Upper lobe of left lung (tissue), 6 donors: ENCODE measurements at regions not wholly inside any gene's neighbourhood (a gene's known extent, or its start where the extent isn't known, plus 50 kb on each side); places are given as distances from the start of the nearest gene placed in this dataset.

ENCODE experiments used
- ATAC-seq, 2 donors: fragments of 200-7000 bp; cut with Tn5 transposase; one replicate each; pipeline ENCODE4 v1.9.1; 2022; ENCODE audit warnings: mild to moderate bottlenecking in 2 of 2, moderate library complexity in 2 of 2; ENCODE audit not compliant: low FRiP score in 2 of 2
- DNase-seq, 2 donors: peaks; one replicate each; pipeline ENCODE4 v3.0.0-alpha.2; 2019 to 2020
- H3K27ac ChIP-seq, 4 donors: fragments of 200-600 bp; sonication (generic); one replicate each; pipeline ENCODE4 v1.5.1; 2016 to 2019
- H3K27me3 ChIP-seq, 4 donors: fragments of 200-600 bp; sonication (generic); one replicate each; pipeline ENCODE4 v1.5.1; 2017 to 2019
- H3K36me3 ChIP-seq, 4 donors: fragments of 200-600 bp; sonication (generic); one replicate each; pipeline ENCODE4 v1.5.1; 2016 to 2019
- H3K4me1 ChIP-seq, 4 donors: fragments of 200-600 bp; sonication (generic); one replicate each; pipeline ENCODE4 v1.5.1; 2018 to 2019
- H3K4me3 ChIP-seq, 4 donors: fragments of 200-600 bp; sonication (generic); one replicate each; pipeline ENCODE4 v1.5.1; 2017 to 2019; ENCODE audit warnings: mild to moderate bottlenecking in 2 of 4, moderate library complexity in 1 of 4
- H3K9me3 ChIP-seq, 4 donors: fragments of 200-600 bp; sonication (generic); one replicate each; pipeline ENCODE4 v1.5.1; 2018 to 2019
- CTCF ChIP-seq, 6 experiments: fragments of 450-650 bp in 4 of 6; fragments of 200-600 bp in 2 of 6; sonication (generic) in 2 of 6; IDR thresholded peaks; one replicate each; pipeline ENCODE4 v1.5.1; 2016 to 2019; ENCODE audit warnings: antibody characterized with exemption in 6 of 6
- EP300 ChIP-seq, 4 donors: sonication (generic); formaldehyde crosslinking; IDR thresholded peaks; one replicate each; pipeline ENCODE4 v1.5.1; 2017; ENCODE audit warnings: antibody characterized with exemption in 4 of 4, control low read depth in 2 of 4
- POLR2A ChIP-seq, 4 donors: fragments of 450-650 bp; IDR thresholded peaks; one replicate each; pipeline ENCODE4 v1.5.1; 2016 to 2017; ENCODE audit warnings: antibody characterized with exemption in 4 of 4, mild to moderate bottlenecking in 2 of 4
- POLR2AphosphoS5 ChIP-seq, 2 donors: sonication (generic); formaldehyde crosslinking; IDR thresholded peaks; one replicate each; pipeline ENCODE4 v1.5.1; 2017; ENCODE audit warnings: antibody characterized with exemption in 2 of 2
- WGBS, 2 donors: methylation state at CpG; one replicate each; pipeline ENCODE4 v1.1.5; 2017 to 2018; 5-methylcytosine and 5-hydroxymethylcytosine counted together
- donor health status: DM: no; HTN: no; CAD: no; lungs with moderate emphysema.
- donor health status: DM: no; HTN: yes; CAD: no; lungs with severe emphysema.

DNA sequence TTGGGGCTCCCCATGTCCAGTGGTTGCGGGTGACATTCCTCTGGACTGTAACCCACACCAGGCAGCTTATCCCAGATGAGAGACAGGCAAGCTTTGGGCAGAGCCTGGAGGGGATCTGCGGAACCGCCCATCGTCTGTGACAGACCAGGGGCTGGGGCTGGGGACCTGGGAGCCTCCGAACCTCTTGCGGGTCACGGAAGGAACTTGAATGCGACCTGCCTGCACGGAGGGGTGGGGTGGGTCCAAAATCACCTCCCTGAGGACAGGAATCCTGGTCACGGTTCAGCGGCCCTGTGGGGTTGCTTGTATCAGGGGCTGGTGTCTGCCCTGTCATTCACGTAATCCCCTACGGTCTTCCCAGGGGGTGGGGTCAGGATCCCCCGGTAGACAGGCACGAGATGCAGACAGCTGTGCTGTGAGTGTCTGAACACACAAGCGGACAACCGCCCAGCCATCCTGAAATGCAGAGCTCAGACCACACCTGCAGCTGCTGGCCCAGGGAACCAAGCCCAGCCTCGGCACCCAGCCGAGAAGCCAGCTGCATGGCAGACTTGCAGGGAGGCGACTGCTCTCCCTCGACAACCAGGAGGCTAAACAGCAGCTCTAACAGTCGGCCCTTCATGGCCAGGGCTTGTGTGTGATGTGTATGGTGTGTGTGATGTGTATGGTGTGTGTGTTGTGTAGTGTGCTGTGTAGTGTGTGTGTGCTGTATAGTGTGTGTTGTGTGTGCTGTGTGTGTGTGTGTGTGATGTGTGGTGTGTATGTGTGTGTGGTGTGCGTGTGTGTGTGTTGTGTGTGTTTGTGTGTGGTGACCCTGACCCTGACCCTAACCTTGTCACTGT lies 105.9 kb upstream of the ADRA2C start:
- Histone ChIP-seq H3K27me3 (no peaks in the 10 kb centered on the region), H3K4me3 (no peak overlapping the region), H3K27ac (no peak overlapping the region), H3K9me3 (no peaks in the 10 kb centered on the region), H3K36me3 (no peaks in the 10 kb centered on the region), H3K4me1 (no peaks in the 10 kb centered on the region)
- 57 to 58% methylated on average over 10 to 23 of the region's 23 CpGs for WGBS, 2 donors
- TF ChIP-seq EP300 (IDR thresholded peaks at IDR 0.05) (no peak), CTCF (IDR thresholded peaks at IDR 0.05) (no peak), POLR2A (IDR thresholded peaks at IDR 0.05) (no peak), POLR2AphosphoS5 (IDR thresholded peaks at IDR 0.05) (no peak)
- DNase-seq, result peak in 1 of 2 donors; percentile 58
- no peak for ATAC-seq

- 79 to 86% methylated on average over 7 to 9 of the region's 9 CpGs for WGBS, 2 donors
- Histone ChIP-seq H3K4me3 (no peak overlapping the region), H3K4me1 (no peaks in the 10 kb centered on the region), H3K36me3 (no peaks in the 10 kb centered on the region), H3K9me3 (no peaks in the 10 kb centered on the region), H3K27ac (no peak overlapping the region), H3K27me3 (no peaks in the 10 kb centered on the region)
- TF ChIP-seq POLR2AphosphoS5 (IDR thresholded peaks at IDR 0.05) (no peak), CTCF (IDR thresholded peaks at IDR 0.05) (no peak), POLR2A (IDR thresholded peaks at IDR 0.05) (no peak), EP300 (IDR thresholded peaks at IDR 0.05) (no peak)
- DNase-seq, result no peak
- ATAC-seq, result no peak
These were observed 107.1 kb upstream of the ADRA2C start for GRCh38 chr4:3659131-3659530.

DNA sequence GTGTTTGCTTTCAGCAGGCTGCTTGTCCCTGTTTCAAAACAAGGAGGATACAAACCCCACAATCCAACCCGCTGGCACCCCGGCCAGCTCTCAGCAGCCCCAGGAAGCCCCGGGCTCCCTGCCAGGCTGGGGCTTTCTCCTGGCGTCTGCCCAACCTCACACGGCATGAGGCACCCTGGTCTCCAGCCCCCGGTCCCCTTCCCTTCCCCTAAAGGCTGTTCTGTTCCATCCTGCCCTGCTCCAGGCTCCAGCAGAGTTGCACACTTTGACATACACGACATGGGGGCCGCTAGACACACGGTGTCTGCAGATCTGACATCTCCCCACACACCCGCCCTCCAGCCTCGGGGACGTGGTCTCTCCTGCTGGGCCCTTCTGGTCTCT lies 107.7 kb upstream of the ADRA2C start:
- H3K27me3 ChIP-seq, result no peaks in the 10 kb centered on the region
- H3K36me3 ChIP-seq, result no peaks in the 10 kb centered on the region
- H3K4me1 ChIP-seq, result no peaks in the 10 kb centered on the region
- ATAC-seq (no peak), DNase-seq (peak in 1 of 2 donors; percentile 55)
- H3K4me3 ChIP-seq, result no peak overlapping the region
- no peak overlapping the region for H3K27ac ChIP-seq
- H3K9me3 ChIP-seq, result no peaks in the 10 kb centered on the region
- TF ChIP-seq POLR2A (IDR thresholded peaks at IDR 0.05), result no peak
- no peak for TF ChIP-seq POLR2AphosphoS5 (IDR thresholded peaks at IDR 0.05)
- no peak for TF ChIP-seq CTCF (IDR thresholded peaks at IDR 0.05)
- TF ChIP-seq EP300 (IDR thresholded peaks at IDR 0.05), result no peak
- WGBS, 2 donors, result 44 to 55% methylated on average over 12 of the region's 12 CpGs

DNA sequence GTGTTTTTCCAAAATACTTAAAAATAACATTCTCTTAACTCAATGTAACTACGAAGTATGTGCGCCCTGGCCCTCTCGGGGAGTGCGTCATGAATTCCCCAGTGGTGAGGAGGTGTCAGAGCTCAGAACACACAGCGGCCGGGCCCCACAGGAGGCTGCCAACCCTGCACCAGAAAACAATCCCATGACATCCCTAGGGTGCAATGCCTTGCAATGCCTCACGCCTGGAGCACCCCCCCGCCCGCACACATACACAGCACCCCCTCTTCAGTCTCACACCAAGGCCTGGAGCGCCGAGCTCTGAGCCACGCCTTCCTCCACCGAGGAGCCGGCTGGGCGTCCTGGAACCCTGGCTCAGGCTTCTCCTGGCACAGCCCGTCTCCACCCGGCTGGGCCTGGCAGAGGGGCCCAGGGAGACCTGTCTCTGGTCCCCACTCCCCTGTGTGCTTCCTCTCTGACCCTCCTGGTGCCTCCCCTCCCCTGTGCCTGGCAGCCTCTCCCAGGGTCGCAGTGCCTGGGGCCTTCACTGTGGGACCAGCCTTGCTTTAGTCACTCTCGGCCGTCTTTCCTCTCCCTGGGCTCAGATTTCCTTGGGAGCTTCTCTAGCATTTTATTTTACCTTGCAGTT lies 108.2 kb upstream of the ADRA2C start:
- Histone ChIP-seq H3K4me1 (no peaks in the 10 kb centered on the region), H3K9me3 (no peaks in the 10 kb centered on the region), H3K27me3 (no peaks in the 10 kb centered on the region), H3K4me3 (no peak overlapping the region), H3K27ac (no peak overlapping the region), H3K36me3 (no peaks in the 10 kb centered on the region)
- DNase-seq (peak in 1 of 2 donors; percentile 63), ATAC-seq (peak in 1 of 2 donors; percentile 8)
- TF ChIP-seq POLR2A (IDR thresholded peaks at IDR 0.05) (no peak), POLR2AphosphoS5 (IDR thresholded peaks at IDR 0.05) (no peak), CTCF (IDR thresholded peaks at IDR 0.05) (no peak), EP300 (IDR thresholded peaks at IDR 0.05) (no peak)
- WGBS, 2 donors, result 44 to 50% methylated on average over 12 to 20 of the region's 20 CpGs
